K562 (cell line): ENCODE measurements at regions not wholly inside any gene's neighbourhood (a gene's known extent, or its start where the extent isn't known, plus 50 kb on each side); places are given as distances from the start of the nearest gene placed in this dataset.

Experiments used
- ATAC-seq: fragments of 200-7000 bp; cut with Tn5 transposase; 3 replicates; pipeline ENCODE4 v1.9.1; 2020; ENCODE audit warnings: moderate library complexity
- BruUV-seq: library from RNA; stranded (reverse); fragments of 400-500 nt; replicated peaks from 2 replicates; lab custom pipeline; 2021; lab: Mats Ljungman, UMichigan
- CTCF ChIA-PET: fragments of 300-600 bp; formaldehyde crosslinking; extraction: SDS; loops from one replicate; lab custom pipeline; 2021; ENCODE audit warnings: low intra/inter-chr PET ratio; lab: Yijun Ruan, JAX
- POLR2A ChIA-PET: fragments of 300-600, 350-650 bp; sonication (Branson Sonifier 250); formaldehyde crosslinking; extraction: SDS; loops from one replicate; lab custom pipeline; 2021; ENCODE audit warnings: antibody characterized with exemption, inconsistent platforms; lab: Yijun Ruan, JAX
- DNase-seq, 4 experiments: peaks; one replicate each; pipeline versions ENCODE4 v3.0.0 to v3.0.0-alpha.2; 2011 to 2018; ENCODE audit warnings: low spot score in 3 of 4, mixed read lengths in 3 of 4; ENCODE audit errors: extremely low read depth in 1 of 4
- FAIRE-seq: peaks from 2 replicates; lab custom pipeline; 2011; peaks lifted over from hg19 to GRCh38; lab: Jason Lieb, UNC
- H2AFZ ChIP-seq: 2 replicates; pipeline ENCODE4 v1.6.0; 2011; ENCODE audit warnings: low read depth, low read length, control low read depth, inconsistent platforms
- H3K27ac ChIP-seq: fragments of 200-600 bp; 3 replicates; pipeline ENCODE4 v1.8.0; 2011; ENCODE audit warnings: low read depth, mild to moderate bottlenecking, control low read depth, inconsistent platforms, low read length, moderate library complexity, mixed read lengths; ENCODE audit errors: extremely low read depth
- H3K27me3 ChIP-seq, 2 experiments: fragments of 300-600 bp in 1 of 2; 2 replicates in 1 of 2; 3 replicates in 1 of 2; pipeline versions ENCODE4 v1.6.0 to v1.8.0; 2011; ENCODE audit warnings: inconsistent platforms in 2 of 2, low read length in 2 of 2, mild to moderate bottlenecking in 1 of 2, mixed read lengths in 1 of 2, moderate library complexity in 1 of 2; ENCODE audit not compliant: control insufficient read depth in 2 of 2, insufficient read depth in 2 of 2
- H3K36me3 ChIP-seq: fragments of 300-600 bp; 3 replicates; pipeline ENCODE4 v1.8.0; 2011; ENCODE audit warnings: mild to moderate bottlenecking, low read length, inconsistent platforms; ENCODE audit not compliant: control insufficient read depth, insufficient read depth
- H3K4me1 ChIP-seq, 2 experiments: fragments of 200-600 bp in 1 of 2; replicated peaks in 1 of 2; 2 replicates in 1 of 2; 3 replicates in 1 of 2; pipeline versions ENCODE4 v1.5.1 to v1.8.0; 2011; ENCODE audit warnings: inconsistent platforms in 2 of 2, low read length in 2 of 2, mild to moderate bottlenecking in 1 of 2, mixed read lengths in 1 of 2, moderate library complexity in 1 of 2; ENCODE audit not compliant: control insufficient read depth in 2 of 2, insufficient read depth in 2 of 2
- H3K4me2 ChIP-seq: 2 replicates; pipeline ENCODE4 v1.6.1; 2011; ENCODE audit warnings: low read length, control low read depth, inconsistent platforms, mixed read lengths; ENCODE audit not compliant: insufficient read depth
- H3K4me3 ChIP-seq: fragments of 200-600 bp; sonication (generic), shearing (Covaris generic); 2 replicates; pipeline ENCODE4 v1.5.1; 2016; ENCODE audit warnings: control low read depth, inconsistent platforms
- H3K79me2 ChIP-seq: fragments of 200-600 bp; 3 replicates; pipeline ENCODE4 v1.8.0; 2011; ENCODE audit warnings: low read length, inconsistent platforms; ENCODE audit not compliant: control insufficient read depth, insufficient read depth
- H3K9ac ChIP-seq, 2 experiments: 2 replicates each; pipeline versions ENCODE4 v1.6.0 to v1.6.1; 2011; ENCODE audit warnings: low read depth in 2 of 2, low read length in 2 of 2, control low read depth in 1 of 2, inconsistent platforms in 1 of 2, mild to moderate bottlenecking in 1 of 2, mixed read lengths in 1 of 2; ENCODE audit not compliant: insufficient read depth in 1 of 2
- H3K9me1 ChIP-seq: one replicate; pipeline ENCODE4 v1.6.0; 2011; ENCODE audit warnings: inconsistent platforms, mild to moderate bottlenecking, low read length, moderate library complexity; ENCODE audit not compliant: control insufficient read depth, insufficient read depth
- H3K9me3 ChIP-seq: replicated peaks from 2 replicates; pipeline ENCODE4 v1.5.1; 2011; ENCODE audit warnings: low read depth, low read length, inconsistent platforms; ENCODE audit not compliant: control insufficient read depth, insufficient read depth
- H4K20me1 ChIP-seq: replicated peaks from 2 replicates; pipeline ENCODE4 v1.6.1; 2011; ENCODE audit warnings: low read length, inconsistent platforms, mixed read lengths; ENCODE audit not compliant: control insufficient read depth, insufficient read depth
- BCOR ChIP-seq: fragments of 450-650 bp; IDR thresholded peaks from 2 replicates; pipeline ENCODE4 v1.6.1; 2016
- CBX3 ChIP-seq, 2 experiments: IDR thresholded peaks; 1 replicate in 1 of 2; 2 replicates in 1 of 2; pipeline ENCODE4 v1.6.1; 2012; ENCODE audit warnings: inconsistent platforms in 2 of 2, low read length in 2 of 2, borderline replicate concordance in 1 of 2, control low read depth in 1 of 2
- CEBPG ChIP-seq, 3 experiments: fragments of 200-800 bp in 1 of 3; sonication (Bioruptor generic) in 1 of 3; sonication (generic) in 1 of 3; formaldehyde crosslinking in 1 of 3; IDR thresholded peaks in 2 of 3; conservative IDR thresholded peaks in 1 of 3; 2 replicates each; pipeline versions ENCODE4 v1.6.1 to v1.8.0; 2016 to 2022; ENCODE audit warnings: missing compliant biosample characterization in 2 of 3, missing genetic modification characterization in 2 of 3, mild to moderate bottlenecking in 1 of 3, missing genetic modification reagents in 1 of 3
- CHD1 ChIP-seq: fragments of 200-600 bp; sonication (generic); IDR thresholded peaks from one replicate; pipeline ENCODE4 v1.6.1; 2012; ENCODE audit warnings: mild to moderate bottlenecking, moderate library complexity, low read length, inconsistent platforms
- HNRNPK ChIP-seq: fragments of 200-400 bp; formaldehyde crosslinking; IDR thresholded peaks from one replicate; pipeline ENCODE4 v1.6.1; 2018; ENCODE audit warnings: mild to moderate bottlenecking, low read depth, low read length; ENCODE audit not compliant: poor library complexity, severe bottlenecking
- KDM1A ChIP-seq, 2 experiments: fragments of 450-650 bp; IDR thresholded peaks; 2 replicates each; pipeline ENCODE4 v1.6.1; 2016; ENCODE audit warnings: mild to moderate bottlenecking in 2 of 2
- RBM25 ChIP-seq: fragments of 200-400 bp; formaldehyde crosslinking; IDR thresholded peaks from 2 replicates; pipeline ENCODE4 v1.6.1; 2018; ENCODE audit warnings: low read length, low read depth, moderate library complexity; ENCODE audit not compliant: severe bottlenecking
- TRIM24 ChIP-seq, 2 experiments: fragments of 450-650 bp; IDR thresholded peaks; 2 replicates each; pipeline ENCODE4 v1.6.1; 2016
- TRIM28 ChIP-seq: fragments of 450-650 bp; IDR thresholded peaks from 2 replicates; pipeline ENCODE4 v1.6.1; 2017
- TSC22D4 ChIP-seq: fragments of 450-650 bp; IDR thresholded peaks from 2 replicates; pipeline ENCODE4 v1.6.1; 2016; ENCODE audit warnings: missing genetic modification characterization, missing biosample characterization, control low read depth
- ZNF12 ChIP-seq: sonication (generic); formaldehyde crosslinking; IDR thresholded peaks from 2 replicates; pipeline ENCODE4 v1.4.0; 2020; ENCODE audit warnings: mild to moderate bottlenecking, missing genetic modification reagents
- ZNF124 ChIP-seq: sonication (generic); formaldehyde crosslinking; IDR thresholded peaks from 2 replicates; pipeline ENCODE4 v1.8.1; 2022; ENCODE audit warnings: missing genetic modification reagents
- ZNF232 ChIP-seq: sonication (generic); formaldehyde crosslinking; IDR thresholded peaks from 2 replicates; pipeline ENCODE4 v1.8.0; 2022; ENCODE audit warnings: mild to moderate bottlenecking, missing genetic modification reagents
- ZNF507 ChIP-seq: conservative IDR thresholded peaks from 2 replicates; pipeline ENCODE4 v1.6.1; 2017; ENCODE audit warnings: missing genetic modification characterization, missing compliant biosample characterization
- ZNF57 ChIP-seq: fragments of 450-650 bp; formaldehyde crosslinking; IDR thresholded peaks from 2 replicates; pipeline ENCODE4 v1.4.0; 2020; ENCODE audit warnings: mild to moderate bottlenecking, moderate library complexity
- WGBS: fragments of 100-300 bp; shearing (Covaris generic); methylation state at CpG from one replicate; pipeline ENCODE4 v1.1.6; 2016; ENCODE audit warnings: low coverage, mixed read lengths; ENCODE audit not compliant: insufficient coverage; ENCODE audit errors: missing lambda C conversion rate; 5-methylcytosine and 5-hydroxymethylcytosine counted together
- in situ Hi-C: fragments of 300-500 bp; cut with MboI; formaldehyde crosslinking; loops from 4 replicates; pipeline ENCODE4 v1.15.0; 2018; ENCODE audit warnings: inconsistent platforms, mixed read lengths
- intact Hi-C: fragments of 100-400 bp; cut with micrococcal nuclease; formaldehyde crosslinking; loops from 2 replicates; pipeline ENCODE4 v1.14.2; 2022
- TF ChIP-seq, protein P1 (sequence below): sonication (generic); formaldehyde crosslinking; IDR thresholded peaks from 2 replicates; pipeline ENCODE4 v1.8.0; 2022; ENCODE audit warnings: mild to moderate bottlenecking, missing genetic modification reagents
- TF ChIP-seq, protein P2 (sequence below), 2 experiments: fragments of 450-650 bp in 1 of 2; sonication (generic) in 1 of 2; formaldehyde crosslinking in 1 of 2; IDR thresholded peaks in 1 of 2; conservative IDR thresholded peaks in 1 of 2; 2 replicates each; pipeline versions ENCODE4 v1.6.1 to v1.8.1; 2016 to 2023; ENCODE audit warnings: mild to moderate bottlenecking in 2 of 2, moderate library complexity in 2 of 2, inconsistent platforms in 1 of 2, missing genetic modification reagents in 1 of 2

DNA sequence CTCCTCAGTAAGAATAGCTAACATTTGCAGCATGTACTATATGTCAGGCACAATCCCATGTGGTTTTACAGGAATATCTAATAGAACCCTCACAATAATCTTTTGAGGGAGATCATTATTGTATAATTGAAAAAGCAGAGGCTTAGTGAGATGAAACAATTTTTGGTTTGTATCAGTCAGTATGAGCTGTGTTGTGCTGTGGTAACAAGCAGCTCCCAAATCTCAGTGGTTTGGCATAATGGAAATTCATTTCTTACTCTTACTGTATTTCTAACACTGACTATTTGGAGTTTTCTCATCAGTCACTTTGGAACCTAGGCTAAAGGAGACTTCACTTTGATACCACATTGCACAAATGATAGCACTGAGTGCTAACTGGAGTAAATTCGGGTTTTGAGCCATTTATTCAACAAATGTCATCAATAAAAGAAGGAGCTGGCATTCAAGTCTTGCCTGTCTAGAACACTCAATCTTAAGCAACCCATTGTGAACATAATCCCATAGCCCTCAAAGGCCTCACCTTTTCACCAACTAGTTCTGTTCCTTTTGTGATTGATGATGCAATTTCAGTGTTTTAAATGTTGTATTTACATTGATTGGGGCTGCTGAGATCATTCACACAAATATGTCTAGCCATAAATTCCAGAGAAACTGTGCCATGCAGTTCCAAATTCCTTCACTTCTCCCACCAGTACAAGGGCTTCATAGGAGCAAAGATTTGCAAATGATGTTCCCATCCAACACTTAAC is 441.0 kb downstream of the XYLT1 start:
- Histone ChIP-seq H3K27me3 (no peaks in the 10 kb centered on the region), H3K9ac (no peak overlapping the region), H3K4me3 (no peak overlapping the region), H3K9me3 (peaks cover 3% of the 10 kb centered on the region; the same call in 1 of the 2 replicates), H4K20me1 (no peaks in the 10 kb centered on the region), H3K27ac (no peak overlapping the region), H2AFZ (no peak overlapping the region), H3K36me3 (peaks cover 14% of the 10 kb centered on the region), H3K9me1 (no peaks in the 10 kb centered on the region), H3K4me2 (no peak overlapping the region), H3K4me1 (no peaks in the 10 kb centered on the region), H3K79me2 (no peaks in the 10 kb centered on the region; the same call in 2 of the 3 replicates)
- no TSS peak for BruUV-seq
- intact Hi-C loops = no loop called here
- no peak for FAIRE-seq
- ChIA-PET CTCF (no interaction called here), POLR2A (interaction anchor here (1.0 to 1.7 kb wide), 3 partner anchors 10 to 17 kb away, joined by 3 to 9 read pairs (median 4); no protein-coding TSS in a partner anchor)
- no peak for ATAC-seq
- TF ChIP-seq ZNF124 (CRISPR knock-in tag) (no peak), ZNF57 (CRISPR knock-in tag) (no peak), CBX3 (IDR thresholded peaks at IDR 0.05; ENCODE audit: borderline replicate concordance in 1 of 2, low read length in 2 of 2) (peak in 1 of 2 experiments; percentile 52; a peak in 1 of 3 replicates), HNRNPK (no peak), CEBPG (CRISPR knock-in tag; IDR thresholded peaks at IDR 0.05) (no peak), CEBPG (tag; conservative IDR thresholded peaks at IDR 0.05 in 1 of 2, IDR thresholded peaks at IDR 0.05 in 1 of 2) (0 out of 4 replicates have a peak, but pooled peaks of 1 of the 2 experiments have one; percentile 29), TSC22D4 (tag) (no peak), CHD1 (no peak), BCOR (peak; percentile 59; the same call in 1 of the 2 replicates), KDM1A (IDR thresholded peaks at IDR 0.05) (peak in 1 of 2 experiments; percentile 40; a peak in 1 of 4 replicates), TRIM28 (0 out of 2 replicates have a peak, but pooled peaks have one; percentile 62), RBM25 (peak; percentile 87), ZNF507 (peak; percentile 19; the same call in 1 of the 2 replicates), ZNF12 (CRISPR knock-in tag) (peak; percentile 95), ZNF232 (CRISPR knock-in tag) (no peak), TRIM24 (IDR thresholded peaks at IDR 0.05) (0 out of 4 replicates have a peak, but pooled peaks of 1 of the 2 experiments have one; percentile 20)
- TF ChIP-seq, protein P1, sequence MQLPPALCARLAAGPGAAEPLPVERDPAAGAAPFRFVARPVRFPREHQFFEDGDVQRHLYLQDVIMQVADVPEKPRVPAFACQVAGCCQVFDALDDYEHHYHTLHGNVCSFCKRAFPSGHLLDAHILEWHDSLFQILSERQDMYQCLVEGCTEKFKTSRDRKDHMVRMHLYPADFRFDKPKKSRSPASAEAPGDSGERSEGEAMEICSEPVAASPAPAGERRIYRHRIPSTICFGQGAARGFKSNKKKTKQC (CRISPR knock-in tag) = no peak
- TF ChIP-seq, protein P2, sequence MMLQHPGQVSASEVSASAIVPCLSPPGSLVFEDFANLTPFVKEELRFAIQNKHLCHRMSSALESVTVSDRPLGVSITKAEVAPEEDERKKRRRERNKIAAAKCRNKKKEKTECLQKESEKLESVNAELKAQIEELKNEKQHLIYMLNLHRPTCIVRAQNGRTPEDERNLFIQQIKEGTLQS (IDR thresholded peaks at IDR 0.05) = peak; percentile 71
- TF ChIP-seq, protein P2 (CRISPR knock-in tag; conservative IDR thresholded peaks at IDR 0.05) = no peak
- in situ Hi-C loops = no loop called here
- WGBS = 29% methylated on average over 1 of the region's 1 CpG
- no peak for DNase-seq
